HepG2 (cell line): ENCODE measurements at regions not wholly inside any gene's neighbourhood (a gene's known extent, or its start where the extent isn't known, plus 50 kb on each side); places are given as distances from the start of the nearest gene placed in this dataset.

ENCODE experiments used
- ATAC-seq: fragments of 200-7000 bp; cut with Tn5 transposase; 3 replicates; pipeline ENCODE4 v1.9.1; 2020; ENCODE audit warnings: mild to moderate bottlenecking, moderate library complexity
- BruUV-seq: library from RNA; stranded (reverse); fragments of 400-500 nt; replicated peaks from 2 replicates; lab custom pipeline; 2021; lab: Mats Ljungman, UMichigan
- CTCF ChIA-PET: fragments of 300-600 bp; formaldehyde crosslinking; extraction: SDS; loops from one replicate; lab custom pipeline; 2021; ENCODE audit warnings: low total read pairs, inconsistent platforms, low intra/inter-chr PET ratio; lab: Yijun Ruan, JAX
- POLR2A ChIA-PET: fragments of 350-600 bp; sonication (Branson Sonifier 250); formaldehyde crosslinking; loops from one replicate; lab custom pipeline; 2020; ENCODE audit warnings: antibody characterized with exemption, inconsistent platforms; lab: Yijun Ruan, JAX
- DNase-seq: peaks from one replicate; pipeline ENCODE4 v3.0.0-alpha.2; 2015; ENCODE audit warnings: low spot score
- FAIRE-seq: peaks from 3 replicates; lab custom pipeline; 2011; peaks lifted over from hg19 to GRCh38; lab: Jason Lieb, UNC
- H2AFZ ChIP-seq: one replicate; pipeline ENCODE4 v1.6.1; 2011; ENCODE audit warnings: low read length, inconsistent platforms
- H3K27ac ChIP-seq: fragments of 300-600 bp; 3 replicates; pipeline ENCODE4 v1.8.0; 2011; ENCODE audit warnings: mixed run types, mild to moderate bottlenecking, mixed read lengths, low read length, inconsistent platforms; ENCODE audit not compliant: insufficient read depth; ENCODE audit errors: extremely low read length
- H3K27me3 ChIP-seq, 2 experiments: fragments of 200-600 bp in 1 of 2; 2 replicates in 1 of 2; 3 replicates in 1 of 2; pipeline versions ENCODE4 v1.6.0 to v1.8.0; 2011; ENCODE audit warnings: low read length in 2 of 2, mild to moderate bottlenecking in 2 of 2, moderate library complexity in 2 of 2, inconsistent platforms in 1 of 2; ENCODE audit not compliant: insufficient read depth in 2 of 2, control insufficient read depth in 1 of 2
- H3K36me3 ChIP-seq, 2 experiments: fragments of 200-600 bp in 1 of 2; replicated peaks in 1 of 2; 2 replicates in 1 of 2; 3 replicates in 1 of 2; pipeline versions ENCODE4 v1.5.1 to v1.8.0; 2011; ENCODE audit warnings: low read length in 2 of 2, inconsistent platforms in 1 of 2; ENCODE audit not compliant: insufficient read depth in 2 of 2, control insufficient read depth in 1 of 2
- H3K4me1 ChIP-seq: 2 replicates; pipeline ENCODE4 v1.5.1; 2012; ENCODE audit warnings: low read length, inconsistent platforms; ENCODE audit not compliant: insufficient read depth
- H3K4me2 ChIP-seq: 2 replicates; pipeline ENCODE4 v1.6.0; 2011; ENCODE audit warnings: low read depth, low read length, inconsistent platforms
- H3K4me3 ChIP-seq, 3 experiments: fragments of 200-600 bp in 1 of 3; sonication (generic), shearing (Covaris generic) in 1 of 3; replicated peaks in 1 of 3; 2 replicates each; pipeline ENCODE4 v1.5.1; 2011 to 2016; ENCODE audit warnings: low read length in 3 of 3, inconsistent platforms in 2 of 3, low read depth in 2 of 3, mild to moderate bottlenecking in 2 of 3, control low read depth in 1 of 3, mixed read lengths in 1 of 3; ENCODE audit not compliant: insufficient read depth in 1 of 3
- H3K79me2 ChIP-seq: one replicate; pipeline ENCODE4 v1.6.1; 2011; ENCODE audit warnings: low read length, inconsistent platforms; ENCODE audit not compliant: insufficient read depth
- H3K9ac ChIP-seq: 2 replicates; pipeline ENCODE4 v1.6.0; 2011; ENCODE audit warnings: mild to moderate bottlenecking, low read depth, low read length, inconsistent platforms; ENCODE audit not compliant: insufficient read depth
- H3K9me3 ChIP-seq: 2 replicates; pipeline ENCODE4 v1.5.1; 2012; ENCODE audit warnings: mild to moderate bottlenecking, low read length
- H4K20me1 ChIP-seq: 2 replicates; pipeline ENCODE4 v1.6.0; 2011; ENCODE audit warnings: inconsistent platforms, mild to moderate bottlenecking, low read length, moderate library complexity; ENCODE audit not compliant: insufficient read depth
- MTA1 ChIP-seq: sonication (generic); formaldehyde crosslinking; IDR thresholded peaks from 2 replicates; pipeline ENCODE4 v1.4.0; 2020; ENCODE audit warnings: missing genetic modification reagents, mild to moderate bottlenecking, borderline replicate concordance
- MTA3 ChIP-seq: sonication (generic); formaldehyde crosslinking; IDR thresholded peaks from 2 replicates; pipeline ENCODE4 v1.4.0; 2020; ENCODE audit warnings: missing genetic modification reagents
- SNAPC5 ChIP-seq: sonication (generic); formaldehyde crosslinking; IDR thresholded peaks from 2 replicates; pipeline ENCODE4 v1.8.1; 2023; ENCODE audit warnings: mild to moderate bottlenecking, missing genetic modification reagents, borderline replicate concordance
- TBX3 ChIP-seq: fragments of 450-650 bp; IDR thresholded peaks from 2 replicates; pipeline ENCODE4 v1.6.1; 2017; ENCODE audit warnings: antibody characterized with exemption, mild to moderate bottlenecking, inconsistent platforms, borderline replicate concordance
- TEAD2 ChIP-seq: sonication (generic); formaldehyde crosslinking; IDR thresholded peaks from 2 replicates; pipeline ENCODE4 v1.9.0; 2021; ENCODE audit warnings: missing genetic modification reagents
- THRA ChIP-seq: sonication (generic); formaldehyde crosslinking; IDR thresholded peaks from 2 replicates; pipeline ENCODE4 v1.4.0; 2020; ENCODE audit warnings: missing genetic modification reagents, borderline replicate concordance
- ZMAT3 ChIP-seq: sonication (generic); formaldehyde crosslinking; conservative IDR thresholded peaks from 2 replicates; pipeline ENCODE4 v1.7.0; 2021; ENCODE audit warnings: missing genetic modification reagents
- ZMYM3 ChIP-seq: sonication (generic); formaldehyde crosslinking; IDR thresholded peaks from 2 replicates; pipeline ENCODE4 v1.5.1; 2020; ENCODE audit warnings: mild to moderate bottlenecking, missing genetic modification reagents
- ZNF232 ChIP-seq: sonication (generic); formaldehyde crosslinking; IDR thresholded peaks from 2 replicates; pipeline ENCODE4 v1.4.0; 2020; ENCODE audit warnings: missing genetic modification reagents, borderline replicate concordance
- ZNF329 ChIP-seq: sonication (generic); formaldehyde crosslinking; IDR thresholded peaks from 2 replicates; pipeline ENCODE4 v1.9.0; 2021; ENCODE audit warnings: low read depth, mild to moderate bottlenecking, missing genetic modification reagents
- ZNF432 ChIP-seq: sonication (generic); formaldehyde crosslinking; IDR thresholded peaks from 2 replicates; pipeline ENCODE4 v1.5.0; 2020; ENCODE audit warnings: missing genetic modification reagents, mild to moderate bottlenecking, borderline replicate concordance
- ZNF614 ChIP-seq: IDR thresholded peaks from 2 replicates; pipeline ENCODE4 v1.6.1; 2018; ENCODE audit warnings: missing biosample characterization, missing genetic modification reagents, inconsistent platforms, borderline replicate concordance
- ZNF839 ChIP-seq: sonication (generic); formaldehyde crosslinking; IDR thresholded peaks from 2 replicates; pipeline ENCODE4 v1.4.0; 2020; ENCODE audit warnings: missing genetic modification reagents, mild to moderate bottlenecking, borderline replicate concordance
- ZNF891 ChIP-seq: sonication (generic); formaldehyde crosslinking; IDR thresholded peaks from 2 replicates; pipeline ENCODE4 v1.5.0; 2020; ENCODE audit warnings: mild to moderate bottlenecking, missing genetic modification reagents
- ZSCAN12 ChIP-seq: sonication (generic); formaldehyde crosslinking; IDR thresholded peaks from 2 replicates; pipeline ENCODE4 v1.9.0; 2021; ENCODE audit warnings: mild to moderate bottlenecking, missing genetic modification reagents
- WGBS: methylation state at CpG from one replicate; pipeline ENCODE4 v1.1.6; 2017; ENCODE audit warnings: low lambda C conversion rate; 5-methylcytosine and 5-hydroxymethylcytosine counted together
- in situ Hi-C: cut with HindIII; loops from 2 replicates; pipeline ENCODE4 v1.10.0; 2017; ENCODE audit warnings: low pct_unique_long_range_greater_than_20kb; ENCODE audit not compliant: extremely low pct_ligation_motif_present
- intact Hi-C: fragments of 100-400 bp; cut with micrococcal nuclease; formaldehyde crosslinking; loops from one replicate; pipeline ENCODE4 v1.10.0; 2022; ENCODE audit not compliant: unreplicated experiment
- TF ChIP-seq, protein P1 (sequence below): sonication (generic); formaldehyde crosslinking; IDR thresholded peaks from 2 replicates; pipeline ENCODE4 v1.4.0; 2020; ENCODE audit warnings: low read depth, mild to moderate bottlenecking, missing genetic modification reagents

DNA sequence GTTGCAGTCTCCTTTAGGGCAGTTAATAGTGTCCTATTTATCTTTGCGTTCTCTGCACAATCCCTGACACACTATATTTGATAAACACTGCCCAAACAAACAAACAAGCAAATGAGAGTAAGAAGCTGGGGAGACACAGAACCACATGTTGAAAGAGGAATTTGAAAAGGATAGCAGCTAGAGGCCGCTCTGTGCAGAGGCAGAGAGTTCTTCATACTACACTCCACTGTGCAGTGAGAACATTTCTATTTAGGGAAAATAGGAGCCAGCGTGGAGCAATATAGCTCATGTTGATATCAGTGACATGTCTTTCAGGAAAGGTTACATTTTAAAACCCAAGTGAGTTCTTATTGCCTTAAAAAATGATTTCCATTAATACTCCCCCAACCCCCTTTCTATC lies 140.3 kb upstream of the SEL1L start (continued):
- TF ChIP-seq MTA3 (CRISPR knock-in tag): no peak
- no peak for TF ChIP-seq ZNF891 (CRISPR knock-in tag)
- TF ChIP-seq SNAPC5 (CRISPR knock-in tag): no peak
- TF ChIP-seq ZMAT3 (CRISPR knock-in tag): no peak
- no peak for TF ChIP-seq ZNF432 (CRISPR knock-in tag)
- TF ChIP-seq ZMYM3 (CRISPR knock-in tag): no peak
- TF ChIP-seq ZNF839 (CRISPR knock-in tag): no peak

- 44% methylated on average over 2 of the region's 2 CpGs for WGBS
- H3K27me3 ChIP-seq: peaks cover 0 to 8% of the 10 kb centered on the region in 2 experiments; a peak in 2 of 5 replicates
- no peaks in the 10 kb centered on the region for H4K20me1 ChIP-seq
- TF ChIP-seq, protein P1, sequence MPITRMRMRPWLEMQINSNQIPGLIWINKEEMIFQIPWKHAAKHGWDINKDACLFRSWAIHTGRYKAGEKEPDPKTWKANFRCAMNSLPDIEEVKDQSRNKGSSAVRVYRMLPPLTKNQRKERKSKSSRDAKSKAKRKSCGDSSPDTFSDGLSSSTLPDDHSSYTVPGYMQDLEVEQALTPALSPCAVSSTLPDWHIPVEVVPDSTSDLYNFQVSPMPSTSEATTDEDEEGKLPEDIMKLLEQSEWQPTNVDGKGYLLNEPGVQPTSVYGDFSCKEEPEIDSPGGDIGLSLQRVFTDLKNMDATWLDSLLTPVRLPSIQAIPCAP (CRISPR knock-in tag): no peak
- TF ChIP-seq TEAD2 (CRISPR knock-in tag): no peak
- no peak for TF ChIP-seq ZNF232 (CRISPR knock-in tag)
- no peak for TF ChIP-seq ZNF614
- TF ChIP-seq MTA1 (CRISPR knock-in tag): no peak
- no peak for TF ChIP-seq ZSCAN12 (CRISPR knock-in tag)
- TF ChIP-seq ZNF329 (CRISPR knock-in tag): no peak
- TF ChIP-seq TBX3: no peak
- TF ChIP-seq THRA: no peak
- POLR2A ChIA-PET: no interaction called here
- no peak overlapping the region for H3K9ac ChIP-seq
- no peak overlapping the region for H3K4me2 ChIP-seq
- DNase-seq: no peak
- no peak overlapping the region for H2AFZ ChIP-seq
- in situ Hi-C loops: no loop called here
- no peaks in the 10 kb centered on the region for H3K9me3 ChIP-seq
- no peak for ATAC-seq
- BruUV-seq: no TSS peak
- intact Hi-C loops: no loop called here
- no peak overlapping the region for H3K4me3 ChIP-seq
- H3K4me1 ChIP-seq: no peaks in the 10 kb centered on the region
- no peaks in the 10 kb centered on the region for H3K36me3 ChIP-seq
- CTCF ChIA-PET: no interaction called here
- H3K27ac ChIP-seq: no peak overlapping the region
- no peak for FAIRE-seq
- H3K79me2 ChIP-seq: no peaks in the 10 kb centered on the region
Measured at GRCh38 chr14:81676395-81676794, 142.7 kb upstream of the SEL1L start.
